ENCODE measurements at regions not wholly inside any gene's neighbourhood (a gene's known extent, or its start where the extent isn't known, plus 50 kb on each side); places are given as distances from the start of the nearest gene placed in this dataset.

DNA sequence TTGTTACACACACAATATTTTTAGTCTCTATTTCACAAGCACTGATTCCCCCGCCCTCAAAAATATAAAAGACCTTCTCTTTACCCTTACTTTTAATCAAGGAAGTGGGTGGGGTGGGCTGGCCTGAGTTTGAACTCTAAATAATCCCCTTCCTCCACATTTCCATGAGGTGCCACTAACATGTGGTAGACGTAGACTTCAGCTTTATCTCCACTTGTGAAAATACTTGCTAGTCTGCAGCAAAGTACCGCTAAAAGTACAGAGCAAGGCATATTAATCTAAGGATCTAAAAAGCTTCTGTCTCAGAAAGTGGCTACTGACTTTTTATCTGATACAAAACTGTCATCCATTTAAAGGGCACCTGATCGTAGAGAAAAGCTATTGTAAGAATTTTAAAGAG lies 739.6 kb upstream of the SLC10A2 start:
- TF ChIP-seq, protein P1, sequence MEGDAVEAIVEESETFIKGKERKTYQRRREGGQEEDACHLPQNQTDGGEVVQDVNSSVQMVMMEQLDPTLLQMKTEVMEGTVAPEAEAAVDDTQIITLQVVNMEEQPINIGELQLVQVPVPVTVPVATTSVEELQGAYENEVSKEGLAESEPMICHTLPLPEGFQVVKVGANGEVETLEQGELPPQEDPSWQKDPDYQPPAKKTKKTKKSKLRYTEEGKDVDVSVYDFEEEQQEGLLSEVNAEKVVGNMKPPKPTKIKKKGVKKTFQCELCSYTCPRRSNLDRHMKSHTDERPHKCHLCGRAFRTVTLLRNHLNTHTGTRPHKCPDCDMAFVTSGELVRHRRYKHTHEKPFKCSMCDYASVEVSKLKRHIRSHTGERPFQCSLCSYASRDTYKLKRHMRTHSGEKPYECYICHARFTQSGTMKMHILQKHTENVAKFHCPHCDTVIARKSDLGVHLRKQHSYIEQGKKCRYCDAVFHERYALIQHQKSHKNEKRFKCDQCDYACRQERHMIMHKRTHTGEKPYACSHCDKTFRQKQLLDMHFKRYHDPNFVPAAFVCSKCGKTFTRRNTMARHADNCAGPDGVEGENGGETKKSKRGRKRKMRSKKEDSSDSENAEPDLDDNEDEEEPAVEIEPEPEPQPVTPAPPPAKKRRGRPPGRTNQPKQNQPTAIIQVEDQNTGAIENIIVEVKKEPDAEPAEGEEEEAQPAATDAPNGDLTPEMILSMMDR (IDR thresholded peaks at IDR 0.05; ENCODE audit: poor library complexity, severe bottlenecking), result no peak
- DNase-seq (ENCODE audit: low spot score) (no peak), ATAC-seq (ENCODE audit: low read depth) (no peak)
- Histone ChIP-seq H3K9me3 (ENCODE audit: severe bottlenecking) (no peaks in the 10 kb centered on the region), H3K27ac (ENCODE audit: poor library complexity, severe bottlenecking) (no peak overlapping the region), H3K4me3 (ENCODE audit: severe bottlenecking) (no peak overlapping the region), H3K4me1 (ENCODE audit: insufficient read depth, poor library complexity, severe bottlenecking) (no peaks in the 10 kb centered on the region), H3K27me3 (ENCODE audit: insufficient read depth, poor library complexity, severe bottlenecking) (no peaks in the 10 kb centered on the region), H3K36me3 (ENCODE audit: low read depth) (no peaks in the 10 kb centered on the region)

- Histone ChIP-seq H3K9me3 (ENCODE audit: severe bottlenecking) (no peaks in the 10 kb centered on the region), H3K27me3 (ENCODE audit: insufficient read depth, poor library complexity, severe bottlenecking) (no peaks in the 10 kb centered on the region), H3K4me1 (ENCODE audit: insufficient read depth, poor library complexity, severe bottlenecking) (no peaks in the 10 kb centered on the region), H3K4me3 (ENCODE audit: severe bottlenecking) (no peak overlapping the region), H3K36me3 (ENCODE audit: low read depth) (no peaks in the 10 kb centered on the region), H3K27ac (ENCODE audit: poor library complexity, severe bottlenecking) (no peak overlapping the region)
- no peak for DNase-seq (ENCODE audit: low spot score)
- TF ChIP-seq, protein P1 (IDR thresholded peaks at IDR 0.05; ENCODE audit: poor library complexity, severe bottlenecking), result no peak
- ATAC-seq (ENCODE audit: low read depth), result no peak
Observed at GRCh38 chr13:103803349-103803748, 737.1 kb upstream of the SLC10A2 start.

- no peak overlapping the region for H3K27ac ChIP-seq (ENCODE audit: poor library complexity, severe bottlenecking)
- TF ChIP-seq, protein P1 (IDR thresholded peaks at IDR 0.05; ENCODE audit: poor library complexity, severe bottlenecking), result no peak
- H3K36me3 ChIP-seq (ENCODE audit: low read depth), result no peaks in the 10 kb centered on the region
- no peak overlapping the region for H3K4me3 ChIP-seq (ENCODE audit: severe bottlenecking)
- H3K27me3 ChIP-seq (ENCODE audit: insufficient read depth, poor library complexity, severe bottlenecking), result no peaks in the 10 kb centered on the region
- ATAC-seq (ENCODE audit: low read depth), result no peak
- no peaks in the 10 kb centered on the region for H3K4me1 ChIP-seq (ENCODE audit: insufficient read depth, poor library complexity, severe bottlenecking)
- DNase-seq (ENCODE audit: low spot score), result no peak
- no peaks in the 10 kb centered on the region for H3K9me3 ChIP-seq (ENCODE audit: severe bottlenecking)
Observed at GRCh38 chr13:103799028-103799427, 732.8 kb upstream of the SLC10A2 start.

DNA sequence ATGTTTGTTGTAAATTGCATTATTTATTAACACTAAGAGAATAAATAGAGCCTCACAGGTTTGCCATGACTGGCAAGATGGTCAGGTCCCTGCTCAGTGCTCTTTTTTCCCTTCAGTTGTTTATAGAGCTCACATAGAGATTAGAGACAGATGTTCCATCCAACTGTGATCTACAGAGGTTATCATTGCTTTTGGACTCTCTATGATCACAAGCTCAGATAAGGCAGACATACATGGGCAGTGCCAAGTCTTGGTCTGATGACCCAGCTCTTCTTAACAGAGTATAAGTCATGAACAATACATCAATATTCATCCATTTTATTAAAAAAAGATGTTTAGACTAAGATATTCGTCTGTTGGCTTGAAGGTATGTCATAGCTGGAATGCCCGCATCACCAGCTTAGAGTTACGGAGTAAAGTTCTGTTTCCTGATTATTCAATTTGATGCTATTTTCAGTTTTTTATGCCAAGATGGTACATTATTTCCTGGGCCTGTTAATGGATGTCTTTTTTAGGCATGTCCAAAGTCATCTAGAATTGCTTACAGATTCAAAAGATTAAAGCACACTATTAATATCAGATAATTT lies 729.8 kb upstream of the SLC10A2 start:
- H3K27ac ChIP-seq (ENCODE audit: poor library complexity, severe bottlenecking), result no peak overlapping the region

DNA sequence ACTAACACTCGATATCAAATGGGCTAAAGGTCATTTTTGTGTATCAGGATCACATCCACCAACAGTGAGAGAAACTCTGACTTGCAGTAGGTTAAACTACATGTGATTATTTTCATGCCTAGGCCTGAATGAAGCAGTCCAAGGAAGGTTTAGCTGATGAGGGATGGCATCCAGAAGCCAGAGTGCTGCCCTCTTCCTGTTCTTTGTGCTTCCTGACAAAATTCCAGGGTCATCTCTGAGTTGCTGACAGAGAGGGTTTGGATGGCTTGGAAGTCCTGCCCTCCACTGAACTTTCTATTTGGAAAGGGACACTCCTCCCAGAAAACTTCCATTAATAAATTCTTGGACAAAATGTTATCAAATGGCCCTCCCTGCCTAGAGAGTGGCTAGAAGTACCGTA lies 728.3 kb upstream of the SLC10A2 start:
- no peaks in the 10 kb centered on the region for H3K9me3 ChIP-seq (ENCODE audit: severe bottlenecking)
- DNase-seq (ENCODE audit: low spot score) (no peak), ATAC-seq (ENCODE audit: low read depth) (no peak)
- no peak overlapping the region for H3K4me3 ChIP-seq (ENCODE audit: severe bottlenecking)
- TF ChIP-seq, protein P1 (IDR thresholded peaks at IDR 0.05; ENCODE audit: poor library complexity, severe bottlenecking), result no peak
- no peaks in the 10 kb centered on the region for H3K27me3 ChIP-seq (ENCODE audit: insufficient read depth, poor library complexity, severe bottlenecking)
- H3K27ac ChIP-seq (ENCODE audit: poor library complexity, severe bottlenecking), result no peak overlapping the region
- no peaks in the 10 kb centered on the region for H3K36me3 ChIP-seq (ENCODE audit: low read depth)
- no peaks in the 10 kb centered on the region for H3K4me1 ChIP-seq (ENCODE audit: insufficient read depth, poor library complexity, severe bottlenecking)

More for the DNA sequence above, 729.8 kb upstream of the SLC10A2 start:
- TF ChIP-seq, protein P1 (IDR thresholded peaks at IDR 0.05; ENCODE audit: poor library complexity, severe bottlenecking), result no peak
- H3K9me3 ChIP-seq (ENCODE audit: severe bottlenecking), result no peaks in the 10 kb centered on the region
- no peaks in the 10 kb centered on the region for H3K4me1 ChIP-seq (ENCODE audit: insufficient read depth, poor library complexity, severe bottlenecking)
- ATAC-seq (ENCODE audit: low read depth), result no peak
- no peak overlapping the region for H3K4me3 ChIP-seq (ENCODE audit: severe bottlenecking)
- no peak for DNase-seq (ENCODE audit: low spot score)
- H3K36me3 ChIP-seq (ENCODE audit: low read depth), result no peaks in the 10 kb centered on the region
- no peaks in the 10 kb centered on the region for H3K27me3 ChIP-seq (ENCODE audit: insufficient read depth, poor library complexity, severe bottlenecking)

All from RWPE2 (cell line).